DND-41 (cell line): ENCODE measurements at regions not wholly inside any gene's neighbourhood (a gene's known extent, or its start where the extent isn't known, plus 50 kb on each side); places are given as distances from the start of the nearest gene placed in this dataset.
"Not testable (repeated sequence)": the region's sequence is repeated elsewhere in the genome, so short reads cannot be mapped to it uniquely, and the experiment has no call there.

Experiments used
- EZH2 ChIP-seq: IDR thresholded peaks from 3 replicates; pipeline ENCODE4 v1.6.1; 2012; ENCODE audit warnings: borderline replicate concordance, low read depth, mild to moderate bottlenecking, moderate library complexity, low read length, inconsistent platforms; ENCODE audit not compliant: severe bottlenecking
- TF ChIP-seq, protein P1 (sequence below): IDR thresholded peaks from 2 replicates; pipeline ENCODE4 v1.5.1; 2012; ENCODE audit warnings: borderline replicate concordance, low read length, moderate library complexity, mild to moderate bottlenecking; ENCODE audit not compliant: poor library complexity, severe bottlenecking; ENCODE audit errors: extremely low read depth

DNA sequence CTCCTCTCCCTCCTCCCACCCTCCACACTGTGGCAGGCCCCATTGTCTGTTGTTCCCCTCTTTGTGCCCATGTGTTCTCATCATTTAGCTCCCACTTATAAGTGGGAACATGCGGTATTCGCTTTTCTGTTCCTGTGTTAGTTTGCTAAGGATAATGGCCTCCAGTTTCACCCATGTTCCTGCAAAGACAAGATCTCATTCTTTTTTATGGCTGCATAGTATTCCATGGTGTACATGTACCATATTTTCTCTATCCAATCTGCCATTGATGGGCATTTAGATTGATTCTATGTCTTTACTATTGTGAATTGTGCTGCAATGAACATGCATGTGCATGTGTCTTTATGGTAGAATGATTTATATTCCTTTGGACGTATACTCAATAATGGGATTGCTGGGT is 130.2 kb upstream of the TLE3 start:
- TF ChIP-seq, protein P1, sequence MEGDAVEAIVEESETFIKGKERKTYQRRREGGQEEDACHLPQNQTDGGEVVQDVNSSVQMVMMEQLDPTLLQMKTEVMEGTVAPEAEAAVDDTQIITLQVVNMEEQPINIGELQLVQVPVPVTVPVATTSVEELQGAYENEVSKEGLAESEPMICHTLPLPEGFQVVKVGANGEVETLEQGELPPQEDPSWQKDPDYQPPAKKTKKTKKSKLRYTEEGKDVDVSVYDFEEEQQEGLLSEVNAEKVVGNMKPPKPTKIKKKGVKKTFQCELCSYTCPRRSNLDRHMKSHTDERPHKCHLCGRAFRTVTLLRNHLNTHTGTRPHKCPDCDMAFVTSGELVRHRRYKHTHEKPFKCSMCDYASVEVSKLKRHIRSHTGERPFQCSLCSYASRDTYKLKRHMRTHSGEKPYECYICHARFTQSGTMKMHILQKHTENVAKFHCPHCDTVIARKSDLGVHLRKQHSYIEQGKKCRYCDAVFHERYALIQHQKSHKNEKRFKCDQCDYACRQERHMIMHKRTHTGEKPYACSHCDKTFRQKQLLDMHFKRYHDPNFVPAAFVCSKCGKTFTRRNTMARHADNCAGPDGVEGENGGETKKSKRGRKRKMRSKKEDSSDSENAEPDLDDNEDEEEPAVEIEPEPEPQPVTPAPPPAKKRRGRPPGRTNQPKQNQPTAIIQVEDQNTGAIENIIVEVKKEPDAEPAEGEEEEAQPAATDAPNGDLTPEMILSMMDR = not testable (repeated sequence)
- not testable (repeated sequence) for TF ChIP-seq EZH2
